GM23338 (cell line): ENCODE measurements at regions not wholly inside any gene's neighbourhood (a gene's known extent, or its start where the extent isn't known, plus 50 kb on each side); places are given as distances from the start of the nearest gene placed in this dataset.

Experiments used
- CREB1 ChIP-seq: fragments of 250-450 bp; sonication (Bioruptor Pico); IDR thresholded peaks from 2 replicates; pipeline ENCODE4 v1.5.0; 2020; ENCODE audit warnings: low read depth, mild to moderate bottlenecking, moderate library complexity
- EZH2 ChIP-seq: fragments of 200-600 bp; sonication (generic); IDR thresholded peaks from one replicate; pipeline ENCODE4 v1.8.0; 2017; ENCODE audit warnings: antibody characterized with exemption, mild to moderate bottlenecking, low read depth; ENCODE audit not compliant: unreplicated experiment
- EZH2phosphoT487 ChIP-seq: fragments of 200-600 bp; sonication (generic); IDR thresholded peaks from one replicate; pipeline ENCODE4 v1.8.1; 2018; ENCODE audit warnings: antibody characterized with exemption; ENCODE audit not compliant: unreplicated experiment
- JUNB ChIP-seq: IDR thresholded peaks from one replicate; pipeline ENCODE4 v1.6.1; 2016; ENCODE audit warnings: antibody characterized with exemption; ENCODE audit not compliant: unreplicated experiment
- NANOG ChIP-seq: IDR thresholded peaks from 2 replicates; pipeline ENCODE4 v1.6.1; 2016; ENCODE audit warnings: antibody characterized with exemption, borderline replicate concordance
- POLR2AphosphoS5 ChIP-seq: IDR thresholded peaks from 2 replicates; pipeline ENCODE4 v1.6.1; 2016; ENCODE audit warnings: antibody characterized with exemption, low read depth
- STAT1 ChIP-seq: IDR thresholded peaks from one replicate; pipeline ENCODE4 v1.6.1; 2016; ENCODE audit warnings: antibody characterized with exemption; ENCODE audit not compliant: unreplicated experiment
- ZNF114 ChIP-seq: fragments of 250-450 bp; sonication (Bioruptor Pico); IDR thresholded peaks from 2 replicates; pipeline ENCODE4 v1.5.0; 2020; ENCODE audit warnings: mild to moderate bottlenecking, moderate library complexity
- ZNF331 ChIP-seq: fragments of 250-450 bp; sonication (Bioruptor Pico); IDR thresholded peaks from 2 replicates; pipeline ENCODE4 v1.5.0; 2020; ENCODE audit warnings: low read depth, mild to moderate bottlenecking, moderate library complexity
- TF ChIP-seq, protein P1 (sequence below): IDR thresholded peaks from one replicate; pipeline ENCODE4 v1.6.1; 2018; ENCODE audit warnings: antibody characterized with exemption; ENCODE audit not compliant: unreplicated experiment
- TF ChIP-seq, protein P2 (sequence below), 2 experiments: fragments of 200-600 bp in 1 of 2; sonication (generic) in 1 of 2; conservative IDR thresholded peaks; 2 replicates each; pipeline versions ENCODE4 v1.5.1 to v1.6.1; 2016 to 2017; ENCODE audit warnings: antibody characterized with exemption in 2 of 2, low read depth in 2 of 2, mild to moderate bottlenecking in 2 of 2, moderate library complexity in 1 of 2
- TF ChIP-seq, protein P3 (sequence below): IDR thresholded peaks from 2 replicates; pipeline ENCODE4 v1.6.1; 2016; ENCODE audit warnings: antibody characterized with exemption
- TF ChIP-seq, protein P4 (sequence below): fragments of 250-450 bp; sonication (Bioruptor Pico); IDR thresholded peaks from 2 replicates; pipeline ENCODE4 v1.5.0; 2020; ENCODE audit warnings: mild to moderate bottlenecking, moderate library complexity

DNA sequence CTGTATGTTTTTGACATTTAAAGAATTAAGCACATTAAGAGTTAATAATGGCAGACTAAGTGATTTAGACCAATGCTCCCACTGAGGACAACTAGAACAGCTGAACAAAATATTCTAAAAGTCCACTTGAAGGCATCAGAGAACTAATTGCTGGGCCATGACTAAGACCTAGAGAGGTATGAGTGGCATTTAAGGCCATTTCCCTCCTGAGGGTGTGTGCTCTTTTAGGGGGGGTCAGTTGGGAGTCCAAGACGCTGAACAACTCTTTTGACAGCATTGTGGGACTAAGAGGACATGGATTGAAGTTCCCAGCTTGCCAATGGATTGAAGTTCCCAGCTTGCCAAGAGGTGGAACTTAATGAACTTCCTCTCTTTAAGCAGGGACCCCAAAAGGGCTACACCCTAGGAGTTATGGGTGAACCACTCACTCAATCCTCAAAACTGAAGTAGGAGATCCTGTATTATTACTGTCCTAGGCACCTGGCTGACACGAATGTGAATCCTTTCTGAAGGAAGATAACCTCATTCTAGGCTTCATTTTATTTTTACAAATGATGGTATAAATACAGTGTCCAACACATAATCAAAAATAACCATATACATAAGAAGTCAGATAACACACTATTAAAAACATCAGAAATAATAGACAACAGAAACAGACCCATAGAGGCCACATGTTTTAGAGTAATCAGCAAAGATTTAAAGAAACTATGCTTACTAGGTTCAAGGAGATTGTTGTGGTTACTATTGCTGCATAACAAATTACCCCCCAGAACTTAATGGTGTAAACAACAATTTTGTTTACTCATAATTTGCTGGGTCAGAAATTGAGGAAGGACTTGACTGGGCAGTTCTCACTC is 175.1 kb downstream of the VEGFA start:
- TF ChIP-seq, protein P1, sequence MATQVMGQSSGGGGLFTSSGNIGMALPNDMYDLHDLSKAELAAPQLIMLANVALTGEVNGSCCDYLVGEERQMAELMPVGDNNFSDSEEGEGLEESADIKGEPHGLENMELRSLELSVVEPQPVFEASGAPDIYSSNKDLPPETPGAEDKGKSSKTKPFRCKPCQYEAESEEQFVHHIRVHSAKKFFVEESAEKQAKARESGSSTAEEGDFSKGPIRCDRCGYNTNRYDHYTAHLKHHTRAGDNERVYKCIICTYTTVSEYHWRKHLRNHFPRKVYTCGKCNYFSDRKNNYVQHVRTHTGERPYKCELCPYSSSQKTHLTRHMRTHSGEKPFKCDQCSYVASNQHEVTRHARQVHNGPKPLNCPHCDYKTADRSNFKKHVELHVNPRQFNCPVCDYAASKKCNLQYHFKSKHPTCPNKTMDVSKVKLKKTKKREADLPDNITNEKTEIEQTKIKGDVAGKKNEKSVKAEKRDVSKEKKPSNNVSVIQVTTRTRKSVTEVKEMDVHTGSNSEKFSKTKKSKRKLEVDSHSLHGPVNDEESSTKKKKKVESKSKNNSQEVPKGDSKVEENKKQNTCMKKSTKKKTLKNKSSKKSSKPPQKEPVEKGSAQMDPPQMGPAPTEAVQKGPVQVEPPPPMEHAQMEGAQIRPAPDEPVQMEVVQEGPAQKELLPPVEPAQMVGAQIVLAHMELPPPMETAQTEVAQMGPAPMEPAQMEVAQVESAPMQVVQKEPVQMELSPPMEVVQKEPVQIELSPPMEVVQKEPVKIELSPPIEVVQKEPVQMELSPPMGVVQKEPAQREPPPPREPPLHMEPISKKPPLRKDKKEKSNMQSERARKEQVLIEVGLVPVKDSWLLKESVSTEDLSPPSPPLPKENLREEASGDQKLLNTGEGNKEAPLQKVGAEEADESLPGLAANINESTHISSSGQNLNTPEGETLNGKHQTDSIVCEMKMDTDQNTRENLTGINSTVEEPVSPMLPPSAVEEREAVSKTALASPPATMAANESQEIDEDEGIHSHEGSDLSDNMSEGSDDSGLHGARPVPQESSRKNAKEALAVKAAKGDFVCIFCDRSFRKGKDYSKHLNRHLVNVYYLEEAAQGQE, result no peak
- TF ChIP-seq, protein P2, sequence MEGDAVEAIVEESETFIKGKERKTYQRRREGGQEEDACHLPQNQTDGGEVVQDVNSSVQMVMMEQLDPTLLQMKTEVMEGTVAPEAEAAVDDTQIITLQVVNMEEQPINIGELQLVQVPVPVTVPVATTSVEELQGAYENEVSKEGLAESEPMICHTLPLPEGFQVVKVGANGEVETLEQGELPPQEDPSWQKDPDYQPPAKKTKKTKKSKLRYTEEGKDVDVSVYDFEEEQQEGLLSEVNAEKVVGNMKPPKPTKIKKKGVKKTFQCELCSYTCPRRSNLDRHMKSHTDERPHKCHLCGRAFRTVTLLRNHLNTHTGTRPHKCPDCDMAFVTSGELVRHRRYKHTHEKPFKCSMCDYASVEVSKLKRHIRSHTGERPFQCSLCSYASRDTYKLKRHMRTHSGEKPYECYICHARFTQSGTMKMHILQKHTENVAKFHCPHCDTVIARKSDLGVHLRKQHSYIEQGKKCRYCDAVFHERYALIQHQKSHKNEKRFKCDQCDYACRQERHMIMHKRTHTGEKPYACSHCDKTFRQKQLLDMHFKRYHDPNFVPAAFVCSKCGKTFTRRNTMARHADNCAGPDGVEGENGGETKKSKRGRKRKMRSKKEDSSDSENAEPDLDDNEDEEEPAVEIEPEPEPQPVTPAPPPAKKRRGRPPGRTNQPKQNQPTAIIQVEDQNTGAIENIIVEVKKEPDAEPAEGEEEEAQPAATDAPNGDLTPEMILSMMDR (conservative IDR thresholded peaks at IDR 0.05; ENCODE audit: low read depth in 2 of 2), result no peak
- no peak for TF ChIP-seq EZH2
- TF ChIP-seq POLR2AphosphoS5, result no peak
- no peak for TF ChIP-seq EZH2phosphoT487
- TF ChIP-seq STAT1, result no peak
- TF ChIP-seq CREB1, result no peak
- no peak for TF ChIP-seq NANOG
- TF ChIP-seq, protein P3, sequence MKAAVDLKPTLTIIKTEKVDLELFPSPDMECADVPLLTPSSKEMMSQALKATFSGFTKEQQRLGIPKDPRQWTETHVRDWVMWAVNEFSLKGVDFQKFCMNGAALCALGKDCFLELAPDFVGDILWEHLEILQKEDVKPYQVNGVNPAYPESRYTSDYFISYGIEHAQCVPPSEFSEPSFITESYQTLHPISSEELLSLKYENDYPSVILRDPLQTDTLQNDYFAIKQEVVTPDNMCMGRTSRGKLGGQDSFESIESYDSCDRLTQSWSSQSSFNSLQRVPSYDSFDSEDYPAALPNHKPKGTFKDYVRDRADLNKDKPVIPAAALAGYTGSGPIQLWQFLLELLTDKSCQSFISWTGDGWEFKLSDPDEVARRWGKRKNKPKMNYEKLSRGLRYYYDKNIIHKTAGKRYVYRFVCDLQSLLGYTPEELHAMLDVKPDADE, result no peak
- no peak for TF ChIP-seq ZNF114
- no peak for TF ChIP-seq JUNB
- TF ChIP-seq, protein P4, sequence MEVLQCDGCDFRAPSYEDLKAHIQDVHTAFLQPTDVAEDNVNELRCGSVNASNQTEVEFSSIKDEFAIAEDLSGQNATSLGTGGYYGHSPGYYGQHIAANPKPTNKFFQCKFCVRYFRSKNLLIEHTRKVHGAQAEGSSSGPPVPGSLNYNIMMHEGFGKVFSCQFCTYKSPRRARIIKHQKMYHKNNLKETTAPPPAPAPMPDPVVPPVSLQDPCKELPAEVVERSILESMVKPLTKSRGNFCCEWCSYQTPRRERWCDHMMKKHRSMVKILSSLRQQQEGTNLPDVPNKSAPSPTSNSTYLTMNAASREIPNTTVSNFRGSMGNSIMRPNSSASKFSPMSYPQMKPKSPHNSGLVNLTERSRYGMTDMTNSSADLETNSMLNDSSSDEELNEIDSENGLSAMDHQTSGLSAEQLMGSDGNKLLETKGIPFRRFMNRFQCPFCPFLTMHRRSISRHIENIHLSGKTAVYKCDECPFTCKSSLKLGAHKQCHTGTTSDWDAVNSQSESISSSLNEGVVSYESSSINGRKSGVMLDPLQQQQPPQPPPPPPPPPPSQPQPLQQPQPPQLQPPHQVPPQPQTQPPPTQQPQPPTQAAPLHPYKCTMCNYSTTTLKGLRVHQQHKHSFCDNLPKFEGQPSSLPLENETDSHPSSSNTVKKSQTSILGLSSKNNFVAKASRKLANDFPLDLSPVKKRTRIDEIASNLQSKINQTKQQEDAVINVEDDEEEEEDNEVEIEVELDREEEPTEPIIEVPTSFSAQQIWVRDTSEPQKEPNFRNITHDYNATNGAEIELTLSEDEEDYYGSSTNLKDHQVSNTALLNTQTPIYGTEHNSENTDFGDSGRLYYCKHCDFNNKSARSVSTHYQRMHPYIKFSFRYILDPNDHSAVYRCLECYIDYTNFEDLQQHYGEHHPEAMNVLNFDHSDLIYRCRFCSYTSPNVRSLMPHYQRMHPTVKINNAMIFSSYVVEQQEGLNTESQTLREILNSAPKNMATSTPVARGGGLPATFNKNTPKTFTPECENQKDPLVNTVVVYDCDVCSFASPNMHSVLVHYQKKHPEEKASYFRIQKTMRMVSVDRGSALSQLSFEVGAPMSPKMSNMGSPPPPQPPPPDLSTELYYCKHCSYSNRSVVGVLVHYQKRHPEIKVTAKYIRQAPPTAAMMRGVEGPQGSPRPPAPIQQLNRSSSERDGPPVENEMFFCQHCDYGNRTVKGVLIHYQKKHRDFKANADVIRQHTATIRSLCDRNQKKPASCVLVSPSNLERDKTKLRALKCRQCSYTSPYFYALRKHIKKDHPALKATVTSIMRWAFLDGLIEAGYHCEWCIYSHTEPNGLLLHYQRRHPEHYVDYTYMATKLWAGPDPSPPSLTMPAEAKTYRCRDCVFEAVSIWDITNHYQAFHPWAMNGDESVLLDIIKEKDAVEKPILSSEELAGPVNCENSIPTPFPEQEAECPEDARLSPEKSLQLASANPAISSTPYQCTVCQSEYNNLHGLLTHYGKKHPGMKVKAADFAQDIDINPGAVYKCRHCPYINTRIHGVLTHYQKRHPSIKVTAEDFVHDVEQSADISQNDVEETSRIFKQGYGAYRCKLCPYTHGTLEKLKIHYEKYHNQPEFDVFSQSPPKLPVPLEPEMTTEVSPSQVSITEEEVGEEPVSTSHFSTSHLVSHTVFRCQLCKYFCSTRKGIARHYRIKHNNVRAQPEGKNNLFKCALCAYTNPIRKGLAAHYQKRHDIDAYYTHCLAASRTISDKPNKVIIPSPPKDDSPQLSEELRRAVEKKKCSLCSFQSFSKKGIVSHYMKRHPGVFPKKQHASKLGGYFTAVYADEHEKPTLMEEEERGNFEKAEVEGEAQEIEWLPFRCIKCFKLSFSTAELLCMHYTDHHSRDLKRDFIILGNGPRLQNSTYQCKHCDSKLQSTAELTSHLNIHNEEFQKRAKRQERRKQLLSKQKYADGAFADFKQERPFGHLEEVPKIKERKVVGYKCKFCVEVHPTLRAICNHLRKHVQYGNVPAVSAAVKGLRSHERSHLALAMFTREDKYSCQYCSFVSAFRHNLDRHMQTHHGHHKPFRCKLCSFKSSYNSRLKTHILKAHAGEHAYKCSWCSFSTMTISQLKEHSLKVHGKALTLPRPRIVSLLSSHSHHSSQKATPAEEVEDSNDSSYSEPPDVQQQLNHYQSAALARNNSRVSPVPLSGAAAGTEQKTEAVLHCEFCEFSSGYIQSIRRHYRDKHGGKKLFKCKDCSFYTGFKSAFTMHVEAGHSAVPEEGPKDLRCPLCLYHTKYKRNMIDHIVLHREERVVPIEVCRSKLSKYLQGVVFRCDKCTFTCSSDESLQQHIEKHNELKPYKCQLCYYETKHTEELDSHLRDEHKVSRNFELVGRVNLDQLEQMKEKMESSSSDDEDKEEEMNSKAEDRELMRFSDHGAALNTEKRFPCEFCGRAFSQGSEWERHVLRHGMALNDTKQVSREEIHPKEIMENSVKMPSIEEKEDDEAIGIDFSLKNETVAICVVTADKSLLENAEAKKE (CRISPR knock-in tag), result no peak
- no peak for TF ChIP-seq ZNF331 (CRISPR knock-in tag)
